ENCODE measurements at regions not wholly inside any gene's neighbourhood (a gene's known extent, or its start where the extent isn't known, plus 50 kb on each side); places are given as distances from the start of the nearest gene placed in this dataset.

DNA sequence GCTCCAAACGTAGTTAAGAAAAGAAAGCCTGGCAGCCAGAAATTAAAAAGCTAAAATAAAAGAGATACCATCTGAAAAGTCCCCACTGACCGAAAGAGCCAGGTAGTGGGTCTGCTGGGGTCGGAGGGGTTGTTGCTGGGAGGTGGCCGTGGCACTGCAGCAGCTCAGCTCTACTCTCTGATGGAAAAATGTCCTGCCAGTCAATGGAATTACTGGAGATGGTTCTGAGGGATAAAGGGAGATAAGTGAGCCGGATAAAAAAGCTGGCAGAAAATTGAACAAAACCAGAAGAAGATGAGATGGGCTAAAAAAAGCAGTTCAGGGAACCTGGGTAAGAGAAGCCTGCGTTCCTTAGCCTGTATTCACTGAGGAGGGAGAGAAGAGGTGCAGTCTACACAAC, 202.8 kb downstream of the SREK1 start:
- intact Hi-C loops (cut with DNase I) = no loop called here
- TF ChIP-seq, protein P1, sequence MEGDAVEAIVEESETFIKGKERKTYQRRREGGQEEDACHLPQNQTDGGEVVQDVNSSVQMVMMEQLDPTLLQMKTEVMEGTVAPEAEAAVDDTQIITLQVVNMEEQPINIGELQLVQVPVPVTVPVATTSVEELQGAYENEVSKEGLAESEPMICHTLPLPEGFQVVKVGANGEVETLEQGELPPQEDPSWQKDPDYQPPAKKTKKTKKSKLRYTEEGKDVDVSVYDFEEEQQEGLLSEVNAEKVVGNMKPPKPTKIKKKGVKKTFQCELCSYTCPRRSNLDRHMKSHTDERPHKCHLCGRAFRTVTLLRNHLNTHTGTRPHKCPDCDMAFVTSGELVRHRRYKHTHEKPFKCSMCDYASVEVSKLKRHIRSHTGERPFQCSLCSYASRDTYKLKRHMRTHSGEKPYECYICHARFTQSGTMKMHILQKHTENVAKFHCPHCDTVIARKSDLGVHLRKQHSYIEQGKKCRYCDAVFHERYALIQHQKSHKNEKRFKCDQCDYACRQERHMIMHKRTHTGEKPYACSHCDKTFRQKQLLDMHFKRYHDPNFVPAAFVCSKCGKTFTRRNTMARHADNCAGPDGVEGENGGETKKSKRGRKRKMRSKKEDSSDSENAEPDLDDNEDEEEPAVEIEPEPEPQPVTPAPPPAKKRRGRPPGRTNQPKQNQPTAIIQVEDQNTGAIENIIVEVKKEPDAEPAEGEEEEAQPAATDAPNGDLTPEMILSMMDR (IDR thresholded peaks at IDR 0.05) = no peak

DNA sequence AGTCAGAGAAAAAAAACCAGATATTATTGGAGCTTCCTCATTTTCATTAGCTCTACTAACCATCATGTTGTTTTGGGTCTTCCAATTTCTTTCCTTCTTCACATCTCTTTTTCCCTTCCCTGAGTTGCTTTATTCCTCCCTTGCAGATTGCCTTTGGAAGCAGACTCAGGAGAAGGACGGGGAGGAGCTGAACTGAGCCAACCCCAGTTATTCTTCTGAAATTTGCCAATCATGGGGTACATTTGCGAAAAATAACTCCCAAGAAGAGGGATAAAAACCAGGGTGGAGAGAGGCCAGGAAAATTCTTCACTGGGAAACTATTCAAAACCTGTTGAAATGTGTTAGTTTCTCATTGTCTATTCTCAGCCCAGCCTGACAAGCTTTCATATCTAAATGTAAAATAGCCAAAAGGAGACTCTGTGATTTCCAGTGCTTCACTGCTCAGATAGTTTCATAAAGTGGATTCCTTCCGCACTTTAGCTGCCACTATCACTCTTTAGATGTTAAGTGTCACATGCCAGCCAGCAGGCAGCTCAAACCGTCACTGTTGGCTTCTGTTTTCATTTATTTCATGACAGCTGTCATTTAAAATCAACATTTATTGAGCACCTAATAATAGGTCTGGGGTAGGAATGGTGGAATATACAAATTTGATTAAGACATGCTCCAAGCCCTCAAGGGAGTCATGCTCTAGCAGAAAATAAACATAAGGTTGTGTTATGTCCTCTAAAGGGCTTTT, 204.5 kb downstream of the SREK1 start:
- no peak for ATAC-seq
- H3K4me1 ChIP-seq = no peaks in the 10 kb centered on the region
- no peak overlapping the region for H3K27ac ChIP-seq
- H3K4me3 ChIP-seq = no peak overlapping the region
- H3K36me3 ChIP-seq (ENCODE audit: insufficient read depth in 1 of 2, low read depth in 1 of 2) = no peaks in the 10 kb centered on the region
- H3K27me3 ChIP-seq (ENCODE audit: insufficient read depth in 3 of 3, low read length in 2 of 3) = peaks cover 0 to 3% (median 0%) of the 10 kb centered on the region in 3 donors
- no peaks in the 10 kb centered on the region for H3K9me3 ChIP-seq
- 62 to 76% (median 66%) methylated on average over 4 of the region's 4 CpGs for WGBS, 3 donors
- TF ChIP-seq, protein P1 (IDR thresholded peaks at IDR 0.05) = no peak
- intact Hi-C loops (cut with DNase I) = no loop called here
- no peak for DNase-seq

More for the DNA sequence above, 202.8 kb downstream of the SREK1 start:
- ATAC-seq (no peak), DNase-seq (no peak)
- Histone ChIP-seq H3K36me3 (ENCODE audit: insufficient read depth in 1 of 2, low read depth in 1 of 2) (no peaks in the 10 kb centered on the region), H3K4me3 (no peak overlapping the region), H3K27me3 (ENCODE audit: insufficient read depth in 3 of 3, low read length in 2 of 3) (peaks cover 0 to 3% (median 0%) of the 10 kb centered on the region in 3 donors), H3K4me1 (no peaks in the 10 kb centered on the region), H3K27ac (no peak overlapping the region), H3K9me3 (no peaks in the 10 kb centered on the region)
- WGBS, 3 donors = 70 to 79% (median 72%) methylated on average over 6 of the region's 6 CpGs

DNA sequence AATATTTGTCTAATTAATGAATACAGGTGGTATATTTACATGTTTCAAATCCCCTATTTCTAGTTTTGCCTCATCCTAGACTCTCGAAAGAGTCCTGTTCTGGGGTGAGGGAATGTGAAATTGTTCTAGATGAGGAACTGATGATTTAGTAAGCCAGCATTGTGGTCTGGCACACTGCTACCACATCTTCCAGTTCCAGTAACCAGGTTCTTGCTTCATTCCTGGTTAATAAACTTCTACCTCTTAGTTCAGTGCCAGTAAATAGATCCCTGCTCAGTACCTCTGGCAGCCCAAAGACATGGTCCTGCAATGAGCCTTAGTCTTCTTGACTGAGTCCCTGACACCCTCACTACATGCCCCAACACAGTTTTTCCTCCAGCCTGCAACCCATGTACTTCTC, 207.7 kb downstream of the SREK1 start:
- Histone ChIP-seq H3K4me3 (no peak overlapping the region), H3K4me1 (no peaks in the 10 kb centered on the region), H3K27me3 (ENCODE audit: insufficient read depth in 3 of 3, low read length in 2 of 3) (peaks cover 0 to 3% (median 0%) of the 10 kb centered on the region in 3 donors), H3K9me3 (no peaks in the 10 kb centered on the region), H3K36me3 (ENCODE audit: insufficient read depth in 1 of 2, low read depth in 1 of 2) (no peaks in the 10 kb centered on the region), H3K27ac (no peak overlapping the region)
- intact Hi-C loops (cut with DNase I) = no loop called here
- 67 to 93% (median 84%) methylated on average over 1 of the region's 1 CpG for WGBS, 3 donors
- DNase-seq (no peak), ATAC-seq (no peak)
- TF ChIP-seq, protein P1 (IDR thresholded peaks at IDR 0.05) = no peak

DNA sequence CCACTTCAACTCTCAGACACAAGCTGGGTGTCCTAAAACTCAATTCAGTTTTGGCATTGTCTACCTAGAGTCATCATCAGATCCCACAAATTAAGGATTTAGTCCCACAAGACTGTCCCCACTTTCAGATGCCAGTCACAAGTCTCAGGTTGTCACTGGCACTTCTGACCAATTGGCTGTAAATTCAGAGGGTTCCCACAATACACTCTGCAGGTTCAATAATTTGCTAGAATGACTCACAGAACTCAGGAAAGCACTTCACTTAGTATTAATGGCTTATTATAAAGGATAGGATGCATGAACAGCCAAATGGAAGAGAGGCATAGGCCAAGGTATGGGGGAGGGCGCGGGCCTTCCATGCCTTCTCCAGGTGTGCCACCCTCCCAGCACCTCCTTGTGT, 209.1 kb downstream of the SREK1 start:
- Histone ChIP-seq H3K27me3 (ENCODE audit: insufficient read depth in 3 of 3, low read length in 2 of 3) (peaks cover 0 to 3% (median 0%) of the 10 kb centered on the region in 3 donors), H3K4me3 (no peak overlapping the region), H3K36me3 (ENCODE audit: insufficient read depth in 1 of 2, low read depth in 1 of 2) (no peaks in the 10 kb centered on the region), H3K4me1 (no peaks in the 10 kb centered on the region), H3K9me3 (no peaks in the 10 kb centered on the region), H3K27ac (no peak overlapping the region)
- TF ChIP-seq, protein P1 (IDR thresholded peaks at IDR 0.05) = no peak
- intact Hi-C loops (cut with DNase I) = no loop called here
- ATAC-seq (no peak), DNase-seq (no peak)
- WGBS, 3 donors = 94 to 100% (median 97%) methylated on average over 2 of the region's 2 CpGs

DNA sequence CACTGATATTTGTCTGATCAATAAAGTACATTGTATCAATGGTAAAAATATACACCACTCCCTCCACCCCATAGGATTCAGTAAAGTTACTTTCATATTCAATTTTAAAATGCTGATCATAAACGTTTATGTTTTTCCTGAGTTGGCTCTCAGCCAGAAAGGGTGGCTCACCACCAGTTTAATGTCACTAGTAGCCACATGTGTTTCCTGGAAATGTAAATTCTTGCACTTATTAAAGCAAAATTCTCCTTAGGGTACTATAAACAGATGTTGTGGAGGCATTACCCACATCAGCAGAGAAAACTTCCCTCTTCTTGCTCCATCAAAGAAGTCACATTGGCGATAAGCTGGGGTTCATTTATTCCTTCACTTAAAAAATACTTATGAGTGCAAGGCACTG, 210.3 kb downstream of the SREK1 start:
- H3K9me3 ChIP-seq = no peaks in the 10 kb centered on the region
- intact Hi-C loops (cut with DNase I) = no loop called here
- H3K4me1 ChIP-seq = no peaks in the 10 kb centered on the region
- no peak overlapping the region for H3K4me3 ChIP-seq
- no peak overlapping the region for H3K27ac ChIP-seq
- no peak for DNase-seq
- 37 to 44% (median 42%) methylated on average over 2 of the region's 2 CpGs for WGBS, 3 donors
- TF ChIP-seq, protein P1 (IDR thresholded peaks at IDR 0.05) = no peak
- peaks cover 0 to 3% (median 0%) of the 10 kb centered on the region in 3 donors for H3K27me3 ChIP-seq (ENCODE audit: insufficient read depth in 3 of 3, low read length in 2 of 3)
- no peaks in the 10 kb centered on the region for H3K36me3 ChIP-seq (ENCODE audit: insufficient read depth in 1 of 2, low read depth in 1 of 2)
- ATAC-seq = no peak
